ENCODE measurements at regions not wholly inside any gene's neighbourhood (a gene's known extent, or its start where the extent isn't known, plus 50 kb on each side); places are given as distances from the start of the nearest gene placed in this dataset.
A peak's percentile ranks its signal among the peaks of the same experiment; 100 is the strongest.
"Not testable (repeated sequence)": the region's sequence is repeated elsewhere in the genome, so short reads cannot be mapped to it uniquely, and the experiment has no call there.

- H3K27ac Mint-ChIP-seq; H3K4me1 Mint-ChIP-seq (ENCODE audit: unreplicated experiment); H3K27me3 Mint-ChIP-seq: not testable (repeated sequence)
Observed at GRCh38 chr14:18879547-18879946, 87.7 kb upstream of the POTEM start.

DNA sequence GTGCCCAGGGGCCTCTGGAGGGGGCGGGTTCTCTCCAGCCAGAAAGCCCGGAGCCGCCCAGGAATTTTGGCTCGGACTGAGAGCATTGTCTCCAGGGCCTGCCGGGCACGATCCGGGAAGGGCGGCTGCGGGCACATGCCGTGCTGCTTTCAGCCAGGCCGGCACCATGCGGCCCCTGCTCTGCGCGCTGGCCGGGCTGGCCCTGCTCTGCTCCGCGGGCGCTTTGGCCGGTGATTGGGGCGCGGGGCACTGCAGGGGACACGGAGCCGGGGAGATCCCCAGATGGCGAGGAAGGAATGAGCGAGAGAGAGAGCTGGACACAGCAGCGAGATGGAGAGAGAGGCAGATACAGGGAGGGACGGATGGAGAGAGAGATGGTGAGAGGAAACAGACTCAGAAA lies 86.7 kb upstream of the POTEM start:
- H3K27me3 Mint-ChIP-seq; H3K4me1 Mint-ChIP-seq (ENCODE audit: unreplicated experiment); H3K4me3 Mint-ChIP-seq; DNase-seq (ENCODE audit: extremely low spot score, unreplicated experiment); H3K27ac Mint-ChIP-seq; H3K36me3 Mint-ChIP-seq; H3K9me3 Mint-ChIP-seq: not testable (repeated sequence)

More at GRCh38 chr14:18879547-18879946, 87.7 kb upstream of the POTEM start:
- not testable (repeated sequence) for DNase-seq (ENCODE audit: extremely low spot score, unreplicated experiment); H3K36me3 Mint-ChIP-seq; H3K4me3 Mint-ChIP-seq; H3K9me3 Mint-ChIP-seq

DNA sequence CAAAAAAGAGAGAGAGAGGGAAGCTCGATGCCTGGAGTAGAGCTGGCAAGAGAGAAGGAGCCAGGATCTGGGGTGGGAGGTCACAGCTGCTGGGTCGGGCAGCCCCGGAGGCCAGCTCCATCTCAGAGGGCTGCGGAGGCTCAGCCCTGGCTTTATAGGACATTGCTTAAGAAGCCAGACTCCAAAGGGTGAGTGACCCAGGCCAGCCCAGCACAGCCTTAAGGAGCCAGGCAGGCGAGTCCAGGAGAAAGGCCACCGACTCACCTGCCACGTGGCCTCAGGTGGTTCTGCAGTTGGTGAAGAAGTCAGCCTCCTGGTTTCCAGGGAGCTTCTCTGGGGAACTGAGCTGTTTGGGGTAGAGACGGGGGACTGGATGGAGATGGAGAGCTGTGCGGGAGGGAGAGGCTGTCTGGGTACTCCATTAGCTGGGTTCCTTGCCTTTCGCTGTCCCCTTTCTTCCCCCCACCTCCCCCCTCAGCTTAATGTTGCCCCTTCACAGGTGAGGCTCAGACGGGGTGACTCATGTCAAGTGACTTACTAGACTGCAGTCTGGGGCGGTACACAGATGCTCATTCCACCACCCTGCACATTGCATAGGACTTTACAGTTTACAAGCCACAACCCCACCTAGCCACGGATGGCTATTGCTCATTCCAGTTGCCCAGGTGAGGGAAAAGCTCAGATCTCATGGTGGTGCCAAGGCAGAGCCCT lies 85.9 kb upstream of the POTEM start:
- not testable (repeated sequence) for H3K27me3 Mint-ChIP-seq; H3K9me3 Mint-ChIP-seq; H3K27ac Mint-ChIP-seq; H3K4me1 Mint-ChIP-seq (ENCODE audit: unreplicated experiment); H3K4me3 Mint-ChIP-seq; DNase-seq (ENCODE audit: extremely low spot score, unreplicated experiment); H3K36me3 Mint-ChIP-seq

- H3K27me3 Mint-ChIP-seq; H3K27ac Mint-ChIP-seq; DNase-seq (ENCODE audit: extremely low spot score, unreplicated experiment); H3K9me3 Mint-ChIP-seq; H3K36me3 Mint-ChIP-seq; H3K4me3 Mint-ChIP-seq; H3K4me1 Mint-ChIP-seq (ENCODE audit: unreplicated experiment): not testable (repeated sequence)
Observed at GRCh38 chr14:18881860-18882489, 85.3 kb upstream of the POTEM start.

DNA sequence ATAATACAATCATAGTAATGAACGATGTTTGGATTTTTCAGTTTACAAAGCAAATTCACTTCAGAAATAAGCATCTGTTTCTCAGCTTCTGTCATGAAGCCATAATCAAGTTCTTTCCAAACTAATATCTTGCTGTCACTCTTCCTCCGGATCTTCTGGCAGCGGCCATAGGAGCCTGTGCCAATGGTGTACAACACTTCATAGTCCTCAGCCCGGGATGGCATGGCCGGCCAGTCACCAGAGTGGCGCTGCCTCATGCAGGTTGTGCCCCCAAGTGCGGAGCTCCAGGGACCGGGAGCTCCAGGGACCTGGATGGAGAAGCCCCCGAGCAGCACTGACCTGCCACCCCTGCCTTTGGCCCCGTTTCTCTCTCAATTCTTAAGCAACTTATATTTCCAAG lies 77.0 kb upstream of the POTEM start:
- not testable (repeated sequence) for H3K9me3 Mint-ChIP-seq; H3K4me1 Mint-ChIP-seq (ENCODE audit: unreplicated experiment)

DNA sequence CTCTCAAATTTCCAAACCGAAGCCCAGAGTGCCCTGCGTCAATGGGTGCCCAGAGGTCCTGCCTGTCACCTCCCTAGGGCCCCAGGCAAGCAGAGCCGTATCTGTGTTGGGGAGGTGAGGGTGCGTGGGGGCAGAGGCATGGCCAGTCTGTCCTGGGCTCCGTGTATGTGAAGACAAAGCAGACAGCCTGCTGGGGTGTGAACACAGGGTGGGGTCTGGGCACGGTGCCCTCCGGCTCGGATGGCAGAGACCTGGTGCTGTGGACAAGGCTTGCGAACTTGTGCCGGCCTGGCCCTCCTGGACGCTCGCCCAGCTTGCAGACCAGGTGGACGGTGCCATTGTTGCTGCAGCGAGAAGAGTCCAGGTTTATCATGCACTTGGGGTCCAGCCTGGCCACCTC lies 53.4 kb upstream of the POTEM start:
- H3K36me3 Mint-ChIP-seq; H3K4me1 Mint-ChIP-seq (ENCODE audit: unreplicated experiment); DNase-seq (ENCODE audit: extremely low spot score, unreplicated experiment); H3K27me3 Mint-ChIP-seq; H3K9me3 Mint-ChIP-seq; H3K4me3 Mint-ChIP-seq; H3K27ac Mint-ChIP-seq: not testable (repeated sequence)

More for the DNA sequence above, 77.0 kb upstream of the POTEM start:
- not testable (repeated sequence) for DNase-seq (ENCODE audit: extremely low spot score, unreplicated experiment); H3K36me3 Mint-ChIP-seq; H3K27me3 Mint-ChIP-seq; H3K4me3 Mint-ChIP-seq; H3K27ac Mint-ChIP-seq

- not testable (repeated sequence) for H3K27me3 Mint-ChIP-seq; H3K9me3 Mint-ChIP-seq; H3K36me3 Mint-ChIP-seq; H3K4me1 Mint-ChIP-seq (ENCODE audit: unreplicated experiment); H3K4me3 Mint-ChIP-seq; H3K27ac Mint-ChIP-seq
- DNase-seq (ENCODE audit: extremely low spot score, unreplicated experiment): peak; percentile 55
Observed at GRCh38 chr14:18914526-18914925, 52.7 kb upstream of the POTEM start.

Measured in type B pancreatic cell (in vitro differentiated cells).